GM21786 (cell line): ENCODE measurements at regions not wholly inside any gene's neighbourhood (a gene's known extent, or its start where the extent isn't known, plus 50 kb on each side); places are given as distances from the start of the nearest gene placed in this dataset.
A peak's percentile ranks its signal among the peaks of the same experiment; 100 is the strongest.
"Not testable (repeated sequence)": the region's sequence is repeated elsewhere in the genome, so short reads cannot be mapped to it uniquely, and the experiment has no call there.

Experiments used
- ATAC-seq: cut with Tn5 transposase; IDR thresholded peaks from one replicate; pipeline ENCODE4 v1.9.1; 2021; ENCODE audit not compliant: unreplicated experiment

DNA sequence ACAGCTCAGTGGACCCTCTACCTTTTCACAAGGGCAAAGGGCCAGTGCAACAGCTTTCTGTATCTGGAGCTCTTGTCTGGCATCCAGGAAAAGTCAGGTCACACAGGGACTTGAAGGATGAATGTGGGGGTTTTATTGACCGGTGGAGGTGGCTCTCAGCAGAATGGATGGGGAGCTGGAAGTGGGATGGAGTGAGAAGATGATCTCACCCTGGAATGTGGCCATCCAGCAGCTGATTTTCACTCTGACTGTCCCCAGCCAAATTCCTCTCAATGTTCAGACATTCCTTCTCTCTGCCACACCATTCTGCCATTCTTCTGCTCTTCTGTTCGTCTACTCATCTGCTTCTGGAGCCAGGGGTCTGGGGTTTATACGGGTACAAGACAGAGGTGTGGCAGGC lies 1119.9 kb downstream of the TAF11L14 start:
- no peak for ATAC-seq

DNA sequence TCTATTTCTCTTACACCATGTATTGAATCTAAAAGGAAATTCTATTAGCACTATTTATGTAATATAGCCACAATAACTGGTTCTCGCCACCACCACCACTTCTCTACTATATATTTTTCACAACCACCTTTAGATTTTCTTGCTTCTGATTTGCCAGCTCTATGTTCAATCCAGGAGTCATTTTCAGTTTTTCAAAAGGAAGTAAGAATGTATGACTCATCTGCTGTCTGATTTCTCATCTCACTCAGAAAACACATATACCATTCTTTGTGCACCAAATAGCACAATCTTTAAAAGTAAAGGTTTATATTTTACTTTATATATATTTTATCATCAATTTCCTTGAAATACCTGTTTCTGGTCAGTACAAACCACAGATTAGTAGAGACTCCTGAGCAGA lies 1127.5 kb downstream of the TAF11L14 start:
- peak; percentile 88 for ATAC-seq

DNA sequence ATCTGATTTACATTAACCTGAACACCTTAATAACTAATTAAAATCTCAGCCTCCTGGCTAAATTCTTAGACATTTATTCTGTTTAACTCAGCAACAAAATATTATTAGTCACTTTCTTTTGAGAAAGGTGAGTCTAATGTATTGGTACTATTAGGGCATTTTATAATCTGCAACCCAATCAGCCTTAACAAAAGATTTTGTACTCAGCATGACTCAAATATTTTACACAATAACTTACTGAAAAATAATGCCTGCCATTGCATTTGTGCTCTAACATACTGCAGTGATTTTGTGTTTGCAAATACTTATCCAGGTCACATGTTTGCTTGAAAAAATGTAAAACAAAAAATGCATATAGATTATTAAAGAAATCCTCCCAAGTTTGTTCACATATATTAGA lies 1129.9 kb downstream of the TAF11L14 start:
- ATAC-seq = no peak

DNA sequence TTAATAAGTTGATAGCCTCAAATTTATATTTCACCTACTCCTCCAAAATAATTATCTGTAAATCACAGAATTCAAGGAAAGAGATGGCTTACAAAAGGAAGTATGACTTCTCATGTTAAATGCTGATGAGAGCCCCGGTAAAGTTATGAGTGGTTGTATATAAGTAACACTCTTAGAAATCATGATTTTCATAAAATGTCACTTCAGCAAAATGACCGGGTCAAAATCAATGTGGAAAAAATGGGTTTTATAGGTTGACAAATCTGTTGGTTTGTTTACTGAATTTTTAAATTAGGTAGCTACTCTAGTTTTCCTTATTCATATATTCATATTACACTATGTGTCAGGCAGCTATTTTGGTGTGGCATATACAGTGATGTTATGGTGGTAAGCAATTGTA lies 1131.0 kb downstream of the TAF11L14 start:
- ATAC-seq = no peak

DNA sequence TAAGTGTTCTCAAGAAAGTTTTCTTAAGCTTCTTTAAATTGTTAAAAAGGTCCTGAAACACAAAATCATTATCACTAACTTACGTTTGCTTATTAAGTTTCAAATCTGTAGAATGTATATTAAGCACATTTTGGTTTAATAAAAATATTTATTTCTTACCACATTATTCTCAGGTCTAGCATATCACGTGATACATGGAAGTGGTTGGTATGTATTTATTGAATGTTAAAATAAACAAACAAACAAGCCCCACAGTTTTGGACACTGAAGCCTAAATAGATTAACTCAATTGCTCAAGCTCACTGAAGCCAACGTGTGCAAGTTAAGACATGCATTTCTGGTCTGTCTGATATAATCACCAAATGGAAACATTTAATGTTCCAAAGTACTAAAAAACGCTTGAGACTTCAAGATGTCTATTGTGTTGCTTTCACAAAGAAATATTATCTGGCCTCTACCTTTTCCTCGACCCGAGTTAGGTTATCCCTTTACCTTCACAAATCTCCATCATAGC lies 1136.9 kb downstream of the TAF11L14 start:
- no peak for ATAC-seq

DNA sequence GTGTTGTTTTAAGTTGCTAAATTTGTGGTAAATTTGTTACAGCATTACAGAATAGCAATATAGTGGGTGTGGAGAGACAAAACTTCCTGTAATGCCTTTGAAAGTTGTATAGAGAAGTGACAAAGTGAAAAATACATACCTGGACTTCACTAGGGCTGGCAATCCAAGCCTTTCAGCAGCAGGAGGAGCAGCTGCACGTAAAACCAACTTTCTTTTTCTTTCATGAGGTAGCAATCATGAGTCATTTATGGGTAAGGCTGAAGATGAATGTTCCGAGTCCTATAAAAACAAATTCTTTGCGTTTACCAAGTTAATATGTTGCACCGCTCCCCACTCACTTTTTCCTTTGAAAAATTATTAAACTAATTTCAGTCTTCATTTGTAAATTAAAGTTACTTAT lies 1138.2 kb downstream of the TAF11L14 start:
- peak; percentile 92 for ATAC-seq

DNA sequence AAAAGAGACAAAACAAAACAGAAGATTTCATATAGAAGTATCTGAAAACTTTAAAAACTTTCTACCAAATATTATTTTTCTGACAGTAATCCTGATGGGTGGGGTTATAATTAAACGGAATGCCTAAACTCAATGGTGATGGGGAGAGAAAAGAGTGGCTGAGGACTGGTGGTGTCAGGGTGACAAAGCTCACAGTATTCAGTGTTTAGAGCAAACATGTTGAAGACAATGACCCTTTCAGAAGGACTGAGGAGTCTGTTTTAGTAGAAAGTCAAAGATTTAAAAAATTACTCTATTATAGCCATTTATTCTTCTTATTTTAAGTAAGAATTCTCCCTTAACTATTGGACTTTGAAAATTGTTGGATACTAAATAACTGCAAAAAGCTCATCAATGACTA lies 1144.0 kb downstream of the TAF11L14 start:
- ATAC-seq = no peak

DNA sequence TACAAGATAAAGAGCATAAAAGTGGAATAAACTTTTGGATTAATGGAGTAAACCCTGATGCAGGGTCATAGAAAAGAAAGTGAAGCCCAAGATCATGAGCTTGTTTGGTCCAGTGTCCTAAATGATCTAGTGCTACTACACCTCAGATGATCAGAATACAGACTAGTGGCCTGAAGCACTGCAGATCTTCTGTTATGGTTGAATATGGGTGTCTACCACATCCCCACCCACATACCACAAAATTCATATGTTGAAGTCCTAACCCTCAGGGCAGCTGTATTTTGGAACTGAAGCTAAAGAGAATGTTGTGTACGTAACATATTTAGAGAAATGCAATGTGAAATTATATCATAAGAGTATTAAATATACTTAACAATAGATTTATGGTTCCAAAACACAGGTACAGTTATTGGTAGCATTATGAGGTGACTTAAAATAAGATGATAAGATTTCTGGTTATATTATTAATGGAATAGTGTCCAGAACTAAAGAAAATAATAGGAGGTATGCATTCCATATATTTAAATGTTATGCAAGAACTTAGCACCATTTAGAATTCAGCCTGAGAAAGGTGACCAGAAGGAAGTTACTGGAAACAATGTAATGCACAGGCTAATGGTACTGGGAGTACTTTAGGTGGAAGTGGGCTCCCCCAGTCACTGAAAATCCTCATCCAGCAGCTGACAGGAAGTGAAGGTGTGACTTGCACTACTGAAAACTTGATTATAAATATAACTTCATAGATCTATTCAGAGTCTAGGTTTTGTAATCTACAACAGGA lies 1155.1 kb downstream of the TAF11L14 start:
- no peak for ATAC-seq

DNA sequence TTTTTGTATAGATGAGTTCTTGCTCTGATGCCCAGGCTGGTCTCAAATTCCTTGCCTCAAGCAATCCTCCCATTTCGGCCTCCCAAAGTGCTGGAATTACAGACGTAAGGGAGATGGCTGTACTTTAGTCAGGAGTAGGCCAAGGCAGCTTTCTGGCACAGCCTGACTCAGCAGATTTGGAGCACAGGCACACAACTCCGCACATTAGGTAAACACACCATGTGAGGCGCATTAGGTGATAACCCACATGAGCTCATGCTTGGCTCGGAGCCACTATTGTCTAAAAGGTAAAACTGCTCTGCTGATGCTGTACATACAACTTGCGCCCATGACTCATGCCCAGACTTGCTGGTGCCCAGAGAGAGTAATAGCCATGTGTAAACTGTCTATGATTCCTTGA lies 1157.9 kb downstream of the TAF11L14 start:
- ATAC-seq = no peak

DNA sequence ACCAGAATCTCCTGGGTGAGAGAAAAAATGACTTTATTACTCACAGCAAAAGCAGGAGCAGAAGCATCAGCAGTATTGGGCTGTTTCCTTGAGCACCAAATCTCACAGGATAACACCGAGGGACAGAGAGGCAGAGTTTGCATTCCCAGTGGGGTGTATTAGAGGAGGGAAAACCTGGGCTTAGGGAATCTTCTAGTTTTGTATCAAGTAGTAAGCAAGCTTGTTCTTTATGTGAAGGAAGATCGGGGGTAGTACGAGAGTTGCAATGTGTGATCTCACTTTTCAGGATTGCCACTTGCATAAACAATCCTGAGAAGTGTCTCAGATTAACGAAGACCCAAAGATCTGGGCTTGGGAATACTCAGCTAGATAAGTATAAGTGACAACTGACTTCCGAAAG lies 1163.0 kb downstream of the TAF11L14 start:
- no peak for ATAC-seq

DNA sequence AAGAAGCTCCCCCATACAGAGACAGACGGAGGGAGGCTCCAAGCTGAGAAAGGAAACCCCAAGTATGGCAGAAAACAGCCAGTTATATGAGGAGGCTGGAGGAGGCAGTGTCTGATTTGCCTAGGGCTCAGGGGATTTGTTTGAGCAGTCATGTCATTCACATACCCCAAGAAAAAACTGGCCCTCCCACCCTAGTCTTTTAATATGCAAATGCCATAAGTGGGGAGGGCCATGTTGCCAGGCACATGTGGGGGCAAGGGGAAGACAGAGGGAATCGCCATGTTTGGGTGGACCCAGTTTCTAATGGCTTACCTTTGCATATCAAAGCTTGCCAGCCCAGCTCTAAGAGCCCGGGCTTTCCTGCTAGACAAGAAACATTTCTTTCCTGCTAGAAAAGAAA lies 1163.8 kb downstream of the TAF11L14 start:
- ATAC-seq = no peak

DNA sequence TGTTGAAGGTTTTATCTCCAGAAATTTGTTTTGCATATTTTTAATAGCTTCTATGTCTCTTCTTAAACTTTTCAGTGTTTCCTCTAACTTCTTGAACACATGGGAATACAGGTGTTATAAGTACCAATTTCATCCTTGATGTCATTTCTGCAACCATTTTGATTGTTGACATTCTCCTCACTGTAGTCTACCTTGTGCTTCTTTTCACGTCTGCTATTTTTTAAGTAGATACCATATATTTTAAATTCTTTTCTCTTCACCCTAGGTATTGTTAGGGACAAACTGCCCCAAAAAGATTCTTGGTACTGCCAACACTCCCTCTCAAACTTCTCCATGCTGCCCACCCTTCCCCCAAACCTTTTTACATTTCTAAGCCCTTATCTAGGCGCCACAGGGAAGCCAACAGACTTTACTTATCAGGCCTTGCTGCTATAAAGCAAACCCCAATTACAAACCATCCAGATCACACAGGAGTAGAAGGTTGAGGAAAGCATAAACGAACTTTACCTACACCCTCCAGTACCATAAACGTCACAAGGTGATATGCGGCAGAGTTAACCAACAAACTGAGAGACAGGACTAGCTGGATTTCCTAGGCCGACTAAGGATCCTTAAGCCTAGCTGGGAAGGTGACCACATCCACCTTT lies 1165.3 kb downstream of the TAF11L14 start:
- ATAC-seq = no peak

DNA sequence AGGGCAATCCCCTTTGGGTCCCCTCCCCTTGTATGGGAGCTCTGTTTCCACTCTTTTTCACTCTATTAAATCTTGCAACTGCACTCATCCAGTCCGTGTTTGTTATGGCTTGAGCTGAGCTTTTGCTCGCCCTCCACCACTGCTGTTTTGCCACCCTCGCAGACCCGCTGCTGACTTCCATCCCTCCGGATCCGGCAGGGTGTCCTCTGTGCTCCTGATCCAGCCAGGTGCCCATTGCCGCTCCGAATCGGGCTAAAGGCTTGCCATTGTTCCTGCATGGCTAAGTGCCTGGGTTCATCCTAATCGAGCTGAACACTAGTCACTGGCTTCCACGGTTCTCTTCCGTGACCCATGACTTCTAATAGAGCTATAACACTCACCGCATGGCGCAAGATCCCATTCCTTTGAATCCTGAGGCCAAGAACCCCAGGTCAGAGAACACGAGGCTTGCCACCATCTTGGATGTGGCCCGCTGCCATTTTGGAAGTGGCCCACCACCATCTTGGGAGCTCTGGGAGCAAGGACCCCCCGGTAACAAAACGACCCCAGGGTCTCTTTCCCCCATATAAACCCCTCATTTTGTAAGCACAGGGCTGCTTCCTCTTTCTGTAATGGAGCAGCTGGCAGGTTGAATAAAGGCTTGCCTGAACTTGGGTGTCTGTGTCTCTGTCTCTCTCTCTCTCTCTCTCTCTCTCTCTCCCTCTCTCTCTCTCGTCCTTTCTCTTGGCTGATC lies 1166.2 kb downstream of the TAF11L14 start:
- no peak for ATAC-seq

DNA sequence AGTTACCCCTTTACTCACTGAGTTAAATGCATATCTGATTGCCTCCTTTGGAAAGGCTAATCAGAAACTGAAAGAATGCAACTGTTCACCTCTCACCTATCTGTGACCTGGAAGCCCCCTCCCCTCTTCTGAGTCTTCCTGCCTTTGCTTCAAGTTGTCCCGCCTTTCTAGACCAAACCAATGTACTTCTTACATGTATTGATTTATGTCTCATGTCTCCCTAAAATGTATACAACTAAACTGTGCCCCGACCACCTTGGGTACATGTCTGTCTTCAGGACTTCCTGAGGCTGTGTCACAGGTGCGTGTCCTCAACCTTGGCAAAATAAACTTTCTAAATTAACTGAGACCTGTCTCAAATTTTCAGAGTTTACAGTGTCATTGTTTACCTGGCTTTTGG lies 1167.2 kb downstream of the TAF11L14 start:
- ATAC-seq = not testable (repeated sequence)

DNA sequence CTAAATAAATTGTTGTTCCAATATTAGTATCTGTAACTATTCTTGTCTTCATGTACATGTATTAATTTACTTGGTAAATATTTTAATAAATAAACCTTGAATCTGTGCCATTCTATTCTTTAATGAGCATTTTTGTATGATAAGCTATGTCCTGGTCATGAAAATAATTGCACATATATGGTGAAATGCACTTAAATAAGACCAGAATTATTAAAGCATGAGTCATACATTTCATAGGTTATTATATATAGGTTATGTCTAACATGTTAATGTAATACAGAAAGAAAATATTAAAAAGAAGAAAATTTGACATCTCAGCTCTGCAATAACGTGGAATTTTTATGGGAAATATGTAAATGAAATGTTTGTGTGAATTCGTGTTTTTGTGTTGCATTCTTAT lies 1168.1 kb downstream of the TAF11L14 start:
- no peak for ATAC-seq

DNA sequence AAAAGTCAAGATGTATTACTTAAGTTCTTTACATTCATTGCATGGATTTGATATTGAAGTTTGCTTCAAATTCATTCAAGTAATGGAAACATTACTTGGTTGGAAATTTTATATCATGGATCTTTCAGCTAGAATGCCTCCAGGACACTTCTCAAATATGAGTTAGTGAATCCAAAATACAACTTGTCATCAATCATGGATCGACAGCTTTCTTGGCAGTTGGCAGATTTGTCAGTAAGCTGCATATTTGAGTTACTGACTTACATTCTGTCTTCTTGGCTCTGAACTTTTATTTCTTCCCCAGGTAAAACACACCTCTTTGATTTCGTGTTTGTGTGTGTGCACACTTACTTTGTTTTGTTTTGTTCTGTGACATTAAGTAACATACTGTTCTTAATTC lies 1171.1 kb downstream of the TAF11L14 start:
- no peak for ATAC-seq

DNA sequence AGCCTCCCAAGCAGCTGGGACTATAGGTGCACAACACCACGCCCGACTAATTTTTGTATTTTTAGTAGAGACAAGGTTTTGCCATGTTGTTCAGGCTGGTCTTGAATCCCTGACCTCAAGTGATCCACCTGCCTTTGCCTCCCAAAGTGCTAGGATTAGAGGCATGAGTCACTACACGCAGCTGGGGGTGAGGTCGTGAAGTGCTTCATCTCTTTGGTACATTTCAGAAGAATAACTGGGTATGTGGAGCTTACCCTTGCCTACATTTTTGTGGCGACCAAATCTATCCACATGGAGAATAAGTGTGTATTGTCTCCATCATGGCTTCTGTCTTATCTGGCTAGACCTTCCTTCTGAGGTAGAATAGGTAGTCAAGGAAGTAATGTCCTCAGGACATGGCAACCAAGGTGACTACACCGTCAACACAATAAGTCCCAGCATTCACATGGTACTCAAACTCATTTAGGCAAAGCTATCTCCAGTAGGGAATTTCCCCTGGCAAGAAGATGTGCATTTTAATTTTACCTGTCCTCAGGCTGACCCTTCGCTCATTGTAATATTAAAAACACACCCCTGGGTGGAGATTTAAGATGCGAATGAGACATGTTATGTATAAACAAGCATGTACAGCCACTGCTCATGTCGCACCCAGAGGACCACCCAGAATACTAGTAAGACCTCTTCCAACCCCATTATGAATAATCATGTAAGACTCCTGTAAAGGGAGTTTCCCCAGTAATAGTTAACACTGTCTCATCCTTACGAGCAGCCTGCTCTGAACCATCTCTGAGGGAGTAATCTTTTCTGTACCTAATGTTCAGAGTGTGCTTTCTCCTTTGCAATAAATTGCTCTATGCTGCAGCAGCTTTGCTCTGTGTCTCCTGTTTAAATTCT lies 1173.2 kb downstream of the TAF11L14 start:
- ATAC-seq = no peak

DNA sequence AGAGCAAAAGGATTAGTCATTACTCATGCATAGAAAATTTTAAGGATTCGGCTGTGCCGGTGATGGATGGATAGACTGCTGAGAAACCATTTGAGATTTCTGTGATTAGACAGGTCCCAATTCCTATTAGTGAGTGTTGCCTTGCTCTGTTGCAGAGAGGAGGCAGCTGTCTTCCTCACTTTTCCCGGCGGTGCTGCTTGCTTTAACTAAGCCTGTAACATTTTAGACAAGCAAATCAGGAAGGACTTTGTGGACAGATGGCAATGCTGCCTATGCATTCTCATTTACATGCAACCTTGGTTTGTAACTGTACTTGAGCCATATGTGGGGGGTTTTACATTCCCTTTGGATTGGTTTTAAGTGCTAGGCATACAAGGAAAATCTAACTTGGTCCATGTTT lies 1176.3 kb downstream of the CDH18 start:
- ATAC-seq = no peak

DNA sequence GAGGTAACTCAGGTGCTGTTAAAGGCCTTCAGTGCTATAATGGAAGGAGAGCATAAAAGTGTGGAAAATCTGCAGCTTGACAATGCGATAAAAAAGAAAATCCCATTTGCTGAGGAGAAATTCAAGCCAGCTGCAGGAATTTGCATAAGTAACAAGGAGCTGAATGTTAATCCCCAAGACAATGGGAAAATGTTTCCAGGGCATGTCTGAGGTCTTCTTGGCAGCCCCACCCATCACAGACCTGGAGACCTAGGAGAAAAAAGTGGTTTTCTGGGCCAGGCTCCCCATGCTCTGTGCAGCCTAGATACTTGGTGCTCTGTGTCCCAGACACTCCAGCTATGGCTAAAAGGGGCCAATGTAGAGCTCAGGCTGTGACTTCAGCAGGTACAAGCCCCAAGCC lies 1159.6 kb downstream of the CDH18 start:
- no peak for ATAC-seq

DNA sequence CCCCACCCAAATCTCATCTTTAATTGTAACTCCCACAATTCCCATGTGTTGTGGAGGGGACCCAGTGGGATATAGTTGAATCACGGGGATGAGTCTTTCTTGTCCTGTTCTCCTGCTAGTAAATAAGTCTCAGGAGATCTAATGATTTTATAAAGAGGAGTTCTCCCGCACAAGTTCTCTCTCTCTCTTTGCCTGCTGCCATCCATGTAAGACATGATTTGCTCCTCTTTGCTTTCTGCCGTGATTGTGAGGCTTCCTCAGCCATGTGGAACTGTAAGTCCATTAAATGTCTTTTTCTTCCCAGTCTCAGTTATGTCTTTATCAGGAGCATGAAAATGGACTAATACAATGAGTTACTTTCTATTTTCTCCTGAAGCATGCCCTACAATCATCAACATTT lies 1158.5 kb downstream of the CDH18 start:
- ATAC-seq = no peak

DNA sequence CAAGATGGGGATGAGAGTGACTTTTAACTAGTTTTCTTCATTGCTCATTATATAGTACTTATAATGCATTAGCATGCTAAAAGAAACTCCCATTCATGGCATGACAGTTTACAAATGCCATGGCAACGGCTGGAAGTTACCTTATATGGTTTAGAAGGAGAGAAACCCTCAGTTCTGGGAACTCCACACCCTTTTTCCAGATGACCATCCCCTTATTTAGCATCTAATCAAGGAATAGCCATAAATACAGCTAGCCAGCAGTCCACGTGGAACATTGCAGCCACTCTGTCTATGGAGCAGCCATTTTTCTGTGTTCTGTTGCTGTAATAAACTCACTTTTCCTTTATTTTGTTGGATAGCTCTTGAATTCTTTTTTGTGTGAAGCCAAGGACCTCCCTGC lies 1137.8 kb downstream of the CDH18 start:
- ATAC-seq = no peak
